Activated CD4-positive, alpha-beta memory T cell treated with anti-CD3 and anti-CD28 coated beads, Interleukin-2, amount 10 ng/mL, durations not matched to agents 7 days and 5 days (primary cell): ENCODE measurements at regions not wholly inside any gene's neighbourhood (a gene's known extent, or its start where the extent isn't known, plus 50 kb on each side); places are given as distances from the start of the nearest gene placed in this dataset.

Source experiments
- CTCF ChIA-PET: fragments of 350-600 bp; sonication (Branson Sonifier 250); formaldehyde crosslinking; loops from one replicate; lab custom pipeline; 2021; ENCODE audit warnings: antibody characterized with exemption, inconsistent platforms; lab: Charles Lee
- POLR2A ChIA-PET: fragments of 350-600 bp; sonication (Branson Sonifier 250); formaldehyde crosslinking; loops from one replicate; lab custom pipeline; 2021; ENCODE audit warnings: antibody characterized with exemption; lab: Charles Lee
- DNase-seq: peaks from one replicate; pipeline ENCODE4 v3.0.0-alpha.2; 2020
- H3K27ac Mint-ChIP-seq: one replicate; pipeline ENCODE4 v1.8.0; 2021; ENCODE audit warnings: mild to moderate bottlenecking, mixed read lengths
- H3K27me3 Mint-ChIP-seq: one replicate; pipeline ENCODE4 v1.8.0; 2021; ENCODE audit warnings: mixed read lengths
- H3K36me3 Mint-ChIP-seq: one replicate; pipeline ENCODE4 v1.8.0; 2021; ENCODE audit warnings: low read depth, mixed read lengths
- H3K4me1 Mint-ChIP-seq: one replicate; pipeline ENCODE4 v1.8.0; 2021; ENCODE audit warnings: mixed read lengths
- H3K4me3 Mint-ChIP-seq: one replicate; pipeline ENCODE4 v1.8.0; 2021; ENCODE audit warnings: mild to moderate bottlenecking, mixed read lengths
- H3K9me3 Mint-ChIP-seq: one replicate; pipeline ENCODE4 v1.8.0; 2021; ENCODE audit warnings: mixed read lengths

DNA sequence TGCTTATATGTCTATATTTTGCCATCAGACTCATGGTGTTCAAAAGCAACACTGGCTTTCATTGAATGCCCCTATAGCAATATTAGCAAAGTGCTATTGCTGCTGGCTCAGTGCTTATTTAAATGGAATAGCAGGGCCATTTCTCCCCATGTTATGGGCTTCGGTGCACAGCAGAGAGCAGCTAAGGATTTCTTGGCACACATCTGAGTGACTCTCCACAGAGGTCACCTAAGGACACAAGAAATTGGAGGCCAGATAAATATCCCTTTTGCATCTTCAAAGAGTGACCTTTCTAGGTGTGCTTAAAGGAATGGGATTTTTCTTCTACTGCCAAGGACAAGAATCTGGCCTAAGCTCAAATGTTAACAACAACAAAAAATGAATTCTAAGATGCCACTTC lies 751.8 kb downstream of the CDH11 start:
- CTCF ChIA-PET = no interaction called here
- no peak overlapping the region for H3K27ac Mint-ChIP-seq

DNA sequence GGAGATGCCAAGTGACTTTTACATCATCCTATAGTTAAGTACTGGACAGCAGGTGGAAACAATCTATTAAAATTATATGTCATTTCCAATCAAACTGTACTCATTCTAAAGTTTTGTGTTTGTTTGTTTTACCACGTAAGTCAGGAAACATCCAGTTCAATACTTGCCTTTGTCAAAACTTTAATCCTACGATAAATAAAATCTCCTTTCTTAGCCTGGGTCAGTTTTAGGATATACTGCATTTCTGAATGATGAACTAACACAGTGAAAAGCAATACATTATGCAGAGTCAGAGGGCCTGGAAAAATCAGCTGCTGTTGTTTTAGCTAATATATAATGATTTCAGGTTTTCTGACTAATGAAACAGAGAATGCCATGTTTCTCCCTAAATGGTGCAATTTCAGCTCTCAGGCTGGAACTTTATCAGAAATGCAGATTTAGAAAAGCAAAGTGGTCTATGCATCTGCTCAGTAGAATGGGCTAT lies 756.4 kb downstream of the CDH11 start:
- ChIA-PET POLR2A (no interaction called here), CTCF (no interaction called here)
- H3K4me3 Mint-ChIP-seq = no peak overlapping the region
- H3K36me3 Mint-ChIP-seq = no peaks in the 10 kb centered on the region
- no peaks in the 10 kb centered on the region for H3K4me1 Mint-ChIP-seq
- no peaks in the 10 kb centered on the region for H3K27me3 Mint-ChIP-seq
- no peak for DNase-seq
- peaks cover 9% of the 10 kb centered on the region for H3K9me3 Mint-ChIP-seq
- H3K27ac Mint-ChIP-seq = no peak overlapping the region

More for the DNA sequence above, 751.8 kb downstream of the CDH11 start:
- Mint-ChIP-seq H3K9me3 (peaks cover 10% of the 10 kb centered on the region), H3K4me3 (no peak overlapping the region), H3K27me3 (no peaks in the 10 kb centered on the region), H3K36me3 (no peaks in the 10 kb centered on the region), H3K4me1 (no peaks in the 10 kb centered on the region)
- POLR2A ChIA-PET = no interaction called here
- DNase-seq = no peak

DNA sequence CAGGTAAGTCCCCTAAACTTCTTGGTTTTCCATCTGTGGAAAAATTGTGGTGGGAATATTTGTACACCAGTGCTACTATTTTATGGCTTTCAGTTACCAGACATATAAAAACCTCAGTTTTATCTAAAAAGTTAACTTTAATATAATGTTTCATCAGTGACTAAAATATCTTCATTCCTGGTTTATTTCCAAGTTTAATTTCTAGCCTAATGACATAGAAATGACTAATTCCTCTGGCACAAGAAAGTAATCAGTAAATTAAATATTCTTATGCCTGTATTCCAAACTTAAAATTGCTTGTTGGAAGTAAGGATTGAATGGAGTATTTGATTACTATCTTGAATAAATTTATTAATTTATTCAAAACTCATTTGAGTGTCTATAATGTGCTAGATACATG lies 757.0 kb downstream of the CDH11 start:
- POLR2A ChIA-PET = no interaction called here

DNA sequence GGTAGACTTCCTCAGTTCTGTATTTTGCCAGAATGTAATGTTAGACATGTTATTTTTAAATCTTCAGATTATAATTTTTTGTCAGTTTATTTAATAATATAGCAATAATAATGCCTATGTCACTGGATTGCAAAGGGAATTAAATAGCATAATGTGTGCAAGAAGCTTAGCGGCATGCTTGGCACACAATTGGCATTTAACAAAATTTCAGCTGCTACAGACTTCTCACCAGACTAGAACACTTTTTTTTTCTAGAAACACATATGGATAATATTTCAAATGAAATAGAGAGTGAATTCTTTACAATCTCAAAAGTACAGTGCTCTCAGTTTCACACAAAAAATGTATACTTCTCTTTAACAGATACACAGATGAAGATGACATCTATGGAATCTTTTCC lies 757.4 kb downstream of the CDH11 start:
- Mint-ChIP-seq H3K27me3 (no peaks in the 10 kb centered on the region), H3K36me3 (no peaks in the 10 kb centered on the region), H3K4me1 (no peaks in the 10 kb centered on the region), H3K4me3 (no peak overlapping the region), H3K27ac (no peak overlapping the region), H3K9me3 (peaks cover 11% of the 10 kb centered on the region)
- POLR2A ChIA-PET = no interaction called here
- CTCF ChIA-PET = no interaction called here
- DNase-seq = no peak

More for the DNA sequence above, 757.0 kb downstream of the CDH11 start:
- Mint-ChIP-seq H3K4me3 (no peak overlapping the region), H3K27me3 (no peaks in the 10 kb centered on the region), H3K27ac (no peak overlapping the region), H3K36me3 (no peaks in the 10 kb centered on the region), H3K9me3 (peaks cover 10% of the 10 kb centered on the region), H3K4me1 (no peaks in the 10 kb centered on the region)
- no peak for DNase-seq
- CTCF ChIA-PET = no interaction called here

DNA sequence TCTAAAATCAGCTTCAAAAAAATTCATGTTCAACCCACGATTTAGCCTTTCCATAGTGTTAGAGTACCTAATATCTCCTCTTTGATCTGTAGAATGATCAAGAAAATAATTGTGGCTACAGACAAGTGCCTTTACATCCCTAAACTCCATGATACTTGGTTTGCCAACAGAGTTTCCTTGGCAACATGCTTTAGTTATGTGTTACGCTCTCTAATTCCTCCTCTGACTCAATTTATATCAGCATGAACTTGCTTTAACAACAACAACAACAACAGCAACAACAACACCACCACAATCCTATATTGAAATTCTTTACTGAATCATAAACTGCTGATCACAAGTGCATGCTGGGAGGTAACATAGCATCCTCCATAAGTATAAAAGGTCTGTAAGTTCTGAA lies 757.8 kb downstream of the CDH11 start:
- DNase-seq = no peak
- CTCF ChIA-PET = no interaction called here
- H3K9me3 Mint-ChIP-seq = peaks cover 11% of the 10 kb centered on the region
- H3K4me1 Mint-ChIP-seq = no peaks in the 10 kb centered on the region
- POLR2A ChIA-PET = no interaction called here
- H3K27ac Mint-ChIP-seq = no peak overlapping the region
- H3K27me3 Mint-ChIP-seq = no peaks in the 10 kb centered on the region
- H3K4me3 Mint-ChIP-seq = no peak overlapping the region
- H3K36me3 Mint-ChIP-seq = no peaks in the 10 kb centered on the region

DNA sequence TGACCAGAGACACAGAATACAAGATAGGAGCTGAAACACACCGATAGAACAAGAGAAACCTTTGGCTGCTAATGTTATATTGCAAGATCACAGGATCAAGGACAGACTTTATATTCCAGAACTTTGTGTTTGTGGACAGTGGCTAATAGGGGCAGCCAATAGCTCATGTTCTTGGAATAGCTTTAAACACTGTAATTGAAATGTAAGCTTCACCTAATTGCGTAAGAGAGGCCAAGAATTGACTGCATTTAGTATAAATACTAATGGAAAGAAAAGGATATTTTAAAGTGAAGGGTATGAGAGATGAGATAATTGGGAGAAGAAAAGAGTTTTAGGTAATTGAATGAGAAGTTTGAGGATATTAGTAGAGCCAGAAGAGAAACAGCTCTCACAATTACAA lies 758.8 kb downstream of the CDH11 start:
- H3K36me3 Mint-ChIP-seq = no peaks in the 10 kb centered on the region
- POLR2A ChIA-PET = no interaction called here
- no peak for DNase-seq
- H3K27me3 Mint-ChIP-seq = no peaks in the 10 kb centered on the region
- H3K27ac Mint-ChIP-seq = no peak overlapping the region
- CTCF ChIA-PET = no interaction called here
- H3K9me3 Mint-ChIP-seq = peaks cover 11% of the 10 kb centered on the region
- H3K4me1 Mint-ChIP-seq = no peaks in the 10 kb centered on the region
- H3K4me3 Mint-ChIP-seq = no peak overlapping the region

DNA sequence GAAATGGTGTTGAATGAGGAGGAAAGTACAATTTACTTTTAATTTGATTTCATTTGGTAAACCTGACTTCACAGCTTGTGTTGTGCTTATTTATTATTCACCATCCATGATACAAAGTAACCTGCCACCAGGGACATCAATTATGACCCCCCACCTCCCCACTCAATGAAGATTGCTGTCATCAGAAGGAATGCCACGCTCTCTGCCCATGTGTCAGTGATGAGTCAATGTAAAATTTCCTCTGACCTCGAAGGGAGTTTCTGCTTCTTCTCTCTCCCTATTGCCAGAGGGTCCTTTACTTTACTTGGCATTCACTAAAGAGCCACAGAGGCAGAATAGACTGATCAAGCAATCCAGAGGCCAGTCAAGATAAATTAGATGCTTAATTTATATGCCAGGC lies 759.7 kb downstream of the CDH11 start:
- Mint-ChIP-seq H3K4me3 (no peak overlapping the region), H3K27me3 (no peaks in the 10 kb centered on the region), H3K4me1 (no peaks in the 10 kb centered on the region), H3K9me3 (peaks cover 11% of the 10 kb centered on the region), H3K27ac (no peak overlapping the region), H3K36me3 (no peaks in the 10 kb centered on the region)
- DNase-seq = no peak
- CTCF ChIA-PET = no interaction called here
- POLR2A ChIA-PET = no interaction called here

DNA sequence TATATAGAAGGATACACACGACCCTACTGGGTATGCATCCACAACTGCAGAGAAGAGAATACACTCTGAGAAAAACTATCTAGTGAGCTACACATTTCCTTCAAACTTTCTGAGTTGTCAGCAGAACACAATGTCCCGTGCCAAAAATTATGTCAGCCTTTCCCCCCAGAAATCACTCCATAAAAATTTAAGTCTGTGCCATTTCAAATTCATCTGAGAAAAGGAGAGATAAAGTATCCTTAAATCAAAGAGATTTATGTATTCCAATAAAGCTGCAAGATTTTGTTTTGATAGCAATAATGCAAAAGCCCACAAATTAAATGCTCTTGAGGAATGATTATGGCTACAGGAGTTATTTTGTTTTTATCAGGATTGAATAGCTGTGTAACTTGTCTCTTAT lies 760.1 kb downstream of the CDH11 start:
- ChIA-PET CTCF (no interaction called here), POLR2A (no interaction called here)
- Mint-ChIP-seq H3K27ac (no peak overlapping the region), H3K9me3 (peaks cover 11% of the 10 kb centered on the region), H3K36me3 (no peaks in the 10 kb centered on the region), H3K4me1 (no peaks in the 10 kb centered on the region), H3K4me3 (no peak overlapping the region), H3K27me3 (no peaks in the 10 kb centered on the region)
- no peak for DNase-seq

DNA sequence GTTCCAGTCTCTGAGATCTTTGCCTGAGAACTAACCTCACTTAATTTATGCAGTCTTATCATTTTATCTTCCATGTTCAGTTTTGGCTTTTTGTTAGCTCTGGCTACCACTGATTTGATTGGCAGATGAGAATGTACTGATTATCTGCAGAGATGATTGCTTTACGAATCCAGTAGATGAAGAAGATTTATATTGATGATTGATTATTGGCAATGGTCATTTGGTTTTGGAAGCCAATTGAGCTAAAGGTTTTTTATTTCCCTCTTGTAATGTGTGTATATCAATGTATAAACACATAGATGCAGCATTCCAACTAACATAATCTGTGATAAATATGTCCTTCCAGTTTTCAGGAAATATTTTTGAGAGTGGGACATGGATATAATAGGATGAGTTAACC lies 763.6 kb downstream of the CDH11 start:
- Mint-ChIP-seq H3K27ac (no peak overlapping the region), H3K36me3 (no peaks in the 10 kb centered on the region)
- POLR2A ChIA-PET = no interaction called here

DNA sequence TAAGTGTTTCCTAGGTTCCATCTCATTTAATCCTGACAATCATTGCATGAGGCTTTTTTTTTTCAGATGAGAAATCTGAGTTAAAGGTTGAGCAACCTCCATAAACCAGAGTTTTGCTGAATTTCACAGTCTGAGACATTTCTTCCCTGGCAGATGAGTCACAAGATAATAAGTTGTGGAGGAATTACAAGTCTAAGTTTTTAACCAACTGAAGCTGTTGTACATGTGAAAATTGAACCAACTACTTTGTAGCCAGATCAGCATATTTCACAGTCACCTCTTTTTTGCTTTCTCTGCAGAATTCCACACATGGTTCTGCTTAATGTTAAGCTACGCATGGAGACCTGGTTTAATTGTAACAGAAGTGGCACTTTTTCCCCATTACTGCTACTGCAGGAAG lies 765.6 kb downstream of the CDH11 start:
- Mint-ChIP-seq H3K27ac (no peak overlapping the region), H3K4me3 (no peak overlapping the region), H3K9me3 (peaks cover 9% of the 10 kb centered on the region), H3K36me3 (no peaks in the 10 kb centered on the region), H3K27me3 (no peaks in the 10 kb centered on the region), H3K4me1 (no peaks in the 10 kb centered on the region)
- CTCF ChIA-PET = no interaction called here
- DNase-seq = no peak
- POLR2A ChIA-PET = no interaction called here

More for the DNA sequence above, 763.6 kb downstream of the CDH11 start:
- H3K27me3 Mint-ChIP-seq = no peaks in the 10 kb centered on the region
- H3K9me3 Mint-ChIP-seq = peaks cover 10% of the 10 kb centered on the region
- H3K4me1 Mint-ChIP-seq = no peaks in the 10 kb centered on the region
- no peak overlapping the region for H3K4me3 Mint-ChIP-seq
- CTCF ChIA-PET = no interaction called here
- no peak for DNase-seq

DNA sequence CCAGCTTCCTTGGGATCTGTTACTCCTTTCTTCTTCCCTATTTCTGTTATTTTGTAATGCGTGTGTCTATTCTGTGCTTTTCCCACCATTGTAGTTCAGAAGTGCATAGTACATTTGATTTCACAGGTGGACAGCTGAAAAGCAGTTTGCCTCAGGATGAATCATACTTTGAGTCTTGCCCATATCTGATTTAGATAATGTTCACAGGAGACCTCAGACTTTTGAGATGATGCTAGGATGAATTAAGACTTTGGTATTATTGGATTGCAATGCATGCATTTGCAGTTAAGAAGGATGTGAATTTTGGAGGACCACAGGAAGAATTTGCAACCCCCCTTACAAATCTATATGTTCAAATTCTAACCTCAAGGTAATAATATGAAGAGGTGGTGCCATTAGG lies 769.6 kb downstream of the CDH11 start:
- Mint-ChIP-seq H3K4me3 (no peak overlapping the region), H3K27ac (no peak overlapping the region), H3K36me3 (no peaks in the 10 kb centered on the region), H3K27me3 (no peaks in the 10 kb centered on the region), H3K4me1 (no peaks in the 10 kb centered on the region), H3K9me3 (peaks cover 9% of the 10 kb centered on the region)
- CTCF ChIA-PET = no interaction called here
- POLR2A ChIA-PET = no interaction called here
- DNase-seq = no peak

DNA sequence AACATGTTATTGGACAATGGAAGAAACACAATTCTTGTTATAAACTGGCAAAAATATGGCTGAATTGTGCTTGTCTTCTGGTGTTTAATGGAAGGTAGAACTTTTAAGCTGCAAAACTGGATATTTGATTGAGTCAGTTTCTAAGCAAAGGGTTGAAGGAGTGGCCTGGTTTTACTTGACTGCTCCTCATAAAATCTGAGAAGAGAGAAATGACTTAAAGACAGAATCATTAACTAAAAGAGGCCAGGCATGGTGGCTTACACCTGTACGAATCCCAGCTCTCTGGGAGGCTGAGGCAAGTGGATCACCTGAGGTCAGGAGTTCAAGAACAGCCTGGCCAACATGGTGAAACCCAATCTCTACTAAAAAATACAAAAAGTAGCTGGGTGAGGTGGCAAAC lies 770.7 kb downstream of the CDH11 start:
- Mint-ChIP-seq H3K4me1 (no peaks in the 10 kb centered on the region), H3K27me3 (no peaks in the 10 kb centered on the region)
- DNase-seq = no peak

DNA sequence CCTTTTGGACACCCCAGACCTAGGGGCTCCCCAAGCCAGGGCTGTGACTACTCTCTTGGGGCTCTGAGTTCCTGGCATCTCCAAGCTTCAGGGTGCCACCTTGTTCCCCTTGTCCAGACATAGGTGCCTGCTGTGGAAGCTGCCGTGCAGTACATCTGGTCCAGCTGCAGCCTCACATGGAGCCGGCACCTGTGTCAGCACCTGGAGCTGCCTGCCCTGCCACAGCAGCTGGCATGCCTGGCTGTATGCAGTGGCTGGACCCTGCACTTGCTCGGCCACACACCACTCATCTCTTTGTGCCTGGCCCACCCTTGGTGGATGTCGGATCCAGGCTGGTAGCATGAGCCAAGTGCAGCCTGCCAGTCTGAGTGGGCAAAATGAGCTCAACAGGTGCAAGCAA lies 775.8 kb downstream of the CDH11 start:
- no peaks in the 10 kb centered on the region for H3K27me3 Mint-ChIP-seq
- peaks cover 13% of the 10 kb centered on the region for H3K9me3 Mint-ChIP-seq
- no peaks in the 10 kb centered on the region for H3K4me1 Mint-ChIP-seq
- DNase-seq = no peak
- ChIA-PET CTCF (no interaction called here), POLR2A (no interaction called here)
- H3K4me3 Mint-ChIP-seq = no peak overlapping the region
- no peak overlapping the region for H3K27ac Mint-ChIP-seq
- no peaks in the 10 kb centered on the region for H3K36me3 Mint-ChIP-seq

More for the DNA sequence above, 770.7 kb downstream of the CDH11 start:
- Mint-ChIP-seq H3K4me3 (no peak overlapping the region), H3K9me3 (peaks cover 9% of the 10 kb centered on the region), H3K36me3 (no peaks in the 10 kb centered on the region), H3K27ac (no peak overlapping the region)
- POLR2A ChIA-PET = no interaction called here
- CTCF ChIA-PET = no interaction called here

DNA sequence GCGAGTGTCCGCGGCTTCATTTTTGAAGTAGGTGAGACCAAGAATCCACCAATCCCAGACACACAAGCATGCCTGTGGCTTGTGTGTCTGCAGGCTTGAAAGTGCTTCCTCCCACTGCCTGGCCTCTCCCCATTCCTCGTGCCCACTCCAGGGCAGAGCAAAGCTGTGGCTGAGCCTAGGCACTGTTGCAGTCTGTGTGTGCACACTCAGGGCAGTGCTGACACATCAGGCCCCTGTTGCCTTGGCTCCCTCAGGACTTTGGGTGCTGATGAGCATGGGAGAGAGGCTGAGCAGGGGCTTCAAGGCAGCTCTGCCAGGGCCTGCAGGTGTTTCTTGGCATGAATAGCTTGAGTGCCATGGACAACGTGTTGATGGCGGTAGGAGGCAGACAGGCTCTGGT lies 776.7 kb downstream of the CDH11 start:
- POLR2A ChIA-PET = no interaction called here
- peaks cover 16% of the 10 kb centered on the region for H3K9me3 Mint-ChIP-seq
- no peak overlapping the region for H3K4me3 Mint-ChIP-seq
- H3K36me3 Mint-ChIP-seq = no peaks in the 10 kb centered on the region
- no peaks in the 10 kb centered on the region for H3K27me3 Mint-ChIP-seq
- H3K27ac Mint-ChIP-seq = no peak overlapping the region
- H3K4me1 Mint-ChIP-seq = no peaks in the 10 kb centered on the region
- CTCF ChIA-PET = no interaction called here
- no peak for DNase-seq
